BE2C (cell line): ENCODE measurements at regions not wholly inside any gene's neighbourhood (a gene's known extent, or its start where the extent isn't known, plus 50 kb on each side); places are given as distances from the start of the nearest gene placed in this dataset.

Source experiments
- DNase-seq: peaks from one replicate; pipeline ENCODE4 v3.0.0-alpha.2; 2020
- H3K27me3 ChIP-seq: fragments of 250-450 bp; sonication (Bioruptor Pico); 2 replicates; pipeline ENCODE4 v1.5.1; 2020; ENCODE audit warnings: mild to moderate bottlenecking
- H3K36me3 ChIP-seq: fragments of 250-450 bp; sonication (Bioruptor Pico); 2 replicates; pipeline ENCODE4 v1.5.1; 2020; ENCODE audit warnings: mild to moderate bottlenecking
- H3K4me1 ChIP-seq: fragments of 250-450 bp; sonication (Bioruptor Pico); 2 replicates; pipeline ENCODE4 v1.5.1; 2020
- H3K4me3 ChIP-seq: 2 replicates; pipeline ENCODE4 v1.5.1; 2011; ENCODE audit warnings: low read depth, low read length
- H3K9me3 ChIP-seq: fragments of 250-450 bp; sonication (Bioruptor Pico); 2 replicates; pipeline ENCODE4 v1.5.1; 2020
- CTCF ChIP-seq: IDR thresholded peaks from 2 replicates; pipeline ENCODE4 v1.5.1; 2012; ENCODE audit warnings: mild to moderate bottlenecking, low read depth, low read length

DNA sequence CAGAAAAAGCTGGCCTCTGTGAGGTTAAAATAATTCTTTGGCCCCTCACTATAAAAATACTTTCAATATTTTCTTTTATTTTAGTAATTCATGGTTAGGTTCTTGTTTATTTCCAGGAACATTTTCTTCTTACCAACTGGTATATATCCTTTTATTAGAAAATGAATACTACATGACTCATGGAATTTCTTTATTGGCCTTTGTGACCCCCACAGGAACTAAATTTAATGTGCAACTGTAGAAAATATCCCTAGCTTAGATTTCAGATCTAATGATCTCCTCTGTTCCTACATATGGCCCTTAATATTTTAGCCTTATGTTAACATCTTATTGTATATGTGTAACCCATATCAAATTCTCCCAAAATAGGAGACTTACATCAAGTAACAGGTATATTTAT is 429.9 kb downstream of the NR2F1-AS1 start:
- TF ChIP-seq CTCF, result no peak
- H3K27me3 ChIP-seq, result no peaks in the 10 kb centered on the region
- DNase-seq, result no peak
- H3K4me3 ChIP-seq, result no peak overlapping the region
- H3K4me1 ChIP-seq, result no peaks in the 10 kb centered on the region
- H3K9me3 ChIP-seq, result no peaks in the 10 kb centered on the region
- H3K36me3 ChIP-seq, result no peaks in the 10 kb centered on the region

DNA sequence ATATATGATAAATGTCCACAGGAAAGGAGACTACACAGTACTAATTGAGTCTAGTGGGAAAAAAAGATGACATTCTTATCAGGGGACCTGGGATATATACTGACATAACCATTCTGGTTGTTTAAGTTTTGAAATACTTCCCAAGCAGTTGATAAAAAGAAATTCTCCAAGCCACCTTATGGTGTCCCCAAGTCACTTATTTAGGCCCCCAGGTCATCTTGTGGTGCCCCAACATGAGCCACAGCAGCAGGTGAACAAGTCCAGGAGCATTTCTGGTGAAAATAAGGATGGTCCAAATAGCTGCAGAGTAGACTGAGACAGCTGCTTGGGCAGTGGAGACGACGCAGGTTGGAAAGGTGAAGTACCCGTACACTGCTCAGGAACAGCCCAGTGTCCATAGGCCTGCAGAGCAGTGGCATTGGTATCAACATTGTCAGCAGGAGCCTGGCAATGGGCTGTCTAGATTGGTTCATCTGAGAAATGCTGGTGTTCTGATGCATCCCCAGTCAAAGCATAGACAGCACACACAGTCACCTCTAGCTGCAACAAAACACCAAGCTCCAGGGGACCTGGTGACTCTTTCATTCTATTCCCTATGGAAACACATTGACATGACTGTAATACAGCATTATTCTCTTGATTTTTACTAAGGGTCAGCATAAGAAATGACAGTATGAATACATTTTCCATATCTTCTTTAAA is 430.6 kb downstream of the NR2F1-AS1 start:
- no peaks in the 10 kb centered on the region for H3K4me1 ChIP-seq
- no peak for TF ChIP-seq CTCF
- DNase-seq, result no peak
- H3K27me3 ChIP-seq, result no peaks in the 10 kb centered on the region
- H3K36me3 ChIP-seq, result no peaks in the 10 kb centered on the region
- no peak overlapping the region for H3K4me3 ChIP-seq
- H3K9me3 ChIP-seq, result no peaks in the 10 kb centered on the region

GRCh38 chr5:93145767-93146166 is 435.3 kb downstream of the NR2F1-AS1 start:
- Histone ChIP-seq H3K4me3 (no peak overlapping the region), H3K4me1 (no peaks in the 10 kb centered on the region), H3K9me3 (no peaks in the 10 kb centered on the region), H3K36me3 (no peaks in the 10 kb centered on the region), H3K27me3 (no peaks in the 10 kb centered on the region)
- no peak for DNase-seq
- no peak for TF ChIP-seq CTCF

- no peak for DNase-seq
- H3K4me1 ChIP-seq, result no peaks in the 10 kb centered on the region
- no peak for TF ChIP-seq CTCF
These were observed 436.0 kb downstream of the NR2F1-AS1 start for GRCh38 chr5:93145019-93145418.

GRCh38 chr5:93141969-93142368 is 439.1 kb downstream of the NR2F1-AS1 start:
- TF ChIP-seq CTCF, result no peak
- Histone ChIP-seq H3K4me1 (no peaks in the 10 kb centered on the region), H3K4me3 (no peak overlapping the region), H3K36me3 (no peaks in the 10 kb centered on the region), H3K27me3 (no peaks in the 10 kb centered on the region), H3K9me3 (no peaks in the 10 kb centered on the region)
- DNase-seq, result no peak

More at GRCh38 chr5:93145019-93145418, 436.0 kb downstream of the NR2F1-AS1 start:
- Histone ChIP-seq H3K36me3 (no peaks in the 10 kb centered on the region), H3K9me3 (no peaks in the 10 kb centered on the region), H3K4me3 (no peak overlapping the region), H3K27me3 (no peaks in the 10 kb centered on the region)

- no peaks in the 10 kb centered on the region for H3K27me3 ChIP-seq
- H3K4me1 ChIP-seq, result no peaks in the 10 kb centered on the region
- no peak for TF ChIP-seq CTCF
- no peak for DNase-seq
- no peak overlapping the region for H3K4me3 ChIP-seq
- H3K9me3 ChIP-seq, result no peaks in the 10 kb centered on the region
- no peaks in the 10 kb centered on the region for H3K36me3 ChIP-seq
These were observed 450.2 kb downstream of the NR2F1-AS1 start for GRCh38 chr5:93130624-93131490.
